CD4-positive, alpha-beta T cell treated with Interleukin-12 subunit alpha and Interleukin-12 subunit beta, for 1 hour (primary cell): ENCODE measurements at regions not wholly inside any gene's neighbourhood (a gene's known extent, or its start where the extent isn't known, plus 50 kb on each side); places are given as distances from the start of the nearest gene placed in this dataset.
"Not testable (repeated sequence)": the region's sequence is repeated elsewhere in the genome, so short reads cannot be mapped to it uniquely, and the experiment has no call there.

ENCODE experiments used
- DNase-seq: peaks from one replicate; pipeline ENCODE4 v3.0.0-alpha.2; 2020

DNA sequence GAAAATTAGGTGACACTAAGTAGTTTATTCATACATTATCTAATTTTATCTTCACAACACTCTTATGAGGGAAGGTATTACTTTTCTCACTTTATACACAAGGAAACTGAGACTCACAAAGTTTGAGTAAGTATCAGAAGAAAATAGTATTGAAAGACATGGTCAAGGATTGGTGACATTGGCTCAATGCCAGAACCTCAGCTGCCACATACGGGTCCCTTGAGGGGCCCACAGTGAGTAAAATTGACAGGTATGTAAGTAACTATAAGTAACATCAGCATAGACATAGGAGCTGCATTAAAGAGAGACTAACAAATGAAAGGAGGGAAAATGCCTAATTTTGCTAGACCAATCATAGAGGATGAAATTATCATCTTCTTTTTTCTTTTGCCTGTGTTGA, 134.1 kb downstream of the COX18 start:
- no peak for DNase-seq

DNA sequence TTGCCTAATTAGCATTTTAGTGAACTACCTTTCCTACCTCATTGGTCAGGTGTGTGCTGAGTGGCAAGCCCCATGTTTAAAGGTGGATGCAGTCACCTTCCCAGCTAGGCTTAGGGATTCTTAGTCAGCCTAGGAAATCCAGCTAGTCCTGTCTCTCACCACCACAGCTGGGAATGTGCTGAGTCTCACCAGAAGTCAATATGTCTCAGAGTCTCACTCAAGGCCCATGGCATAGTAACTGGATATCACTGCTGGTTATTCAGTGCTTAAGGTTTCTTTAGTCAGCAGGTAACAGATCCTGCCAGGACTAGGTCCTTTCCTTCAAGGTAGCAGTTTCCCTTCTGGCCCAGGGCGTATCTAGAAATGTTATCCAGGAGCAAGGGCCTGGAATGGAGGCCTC, 136.5 kb downstream of the COX18 start:
- no peak for DNase-seq

DNA sequence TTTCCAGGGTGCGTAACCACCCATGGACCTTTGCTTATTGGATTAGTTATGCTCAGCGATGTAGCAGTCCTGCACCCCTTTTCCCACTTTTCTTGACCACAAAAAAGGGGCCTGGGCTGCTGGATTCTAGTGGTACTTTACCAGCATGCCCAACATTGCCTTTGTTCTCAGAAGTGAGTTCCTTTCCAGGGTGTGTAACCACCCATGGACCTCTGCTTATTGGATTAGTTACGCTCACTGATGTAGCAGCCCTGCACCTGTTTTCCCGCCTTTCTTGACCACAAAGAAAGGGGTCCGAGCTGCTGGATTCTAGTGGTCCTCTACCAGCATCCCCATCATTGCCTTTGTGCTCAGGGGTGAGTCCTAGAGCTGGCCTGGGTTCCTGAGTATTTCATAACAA, 138.2 kb downstream of the COX18 start:
- no peak for DNase-seq

DNA sequence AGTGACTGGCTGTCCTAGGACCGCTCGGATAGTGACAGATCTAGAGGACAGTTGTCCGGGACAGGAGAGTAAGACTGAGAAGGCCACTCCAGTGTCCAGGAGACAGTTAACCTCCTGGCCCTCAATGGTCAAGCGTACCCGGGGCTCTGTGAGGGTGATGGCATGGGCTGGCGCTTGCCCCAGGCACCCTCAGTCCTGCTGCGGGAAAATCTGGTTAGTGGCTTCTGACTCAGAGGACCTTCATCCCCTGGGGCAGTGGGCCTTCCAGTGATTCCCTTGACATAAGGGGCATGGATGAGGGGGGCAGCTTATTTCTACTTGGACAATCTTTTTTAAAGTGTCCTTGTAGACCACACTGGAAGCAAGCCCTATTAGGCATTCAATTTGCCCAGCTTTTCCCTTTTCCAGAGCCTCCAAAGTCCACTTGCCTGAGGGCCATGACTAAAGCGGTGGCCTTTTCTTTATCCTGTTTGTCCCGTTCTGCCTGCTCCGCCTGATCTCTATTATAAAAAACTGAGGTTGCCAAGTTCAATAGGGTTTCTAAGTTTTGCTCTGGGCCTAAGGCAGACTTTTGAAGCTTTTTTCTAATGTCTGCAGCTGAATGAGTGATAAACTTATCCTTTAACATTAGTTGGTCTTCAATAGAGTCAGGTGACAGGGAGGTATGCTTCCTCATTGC, 139.8 kb downstream of the COX18 start:
- DNase-seq, result not testable (repeated sequence)

DNA sequence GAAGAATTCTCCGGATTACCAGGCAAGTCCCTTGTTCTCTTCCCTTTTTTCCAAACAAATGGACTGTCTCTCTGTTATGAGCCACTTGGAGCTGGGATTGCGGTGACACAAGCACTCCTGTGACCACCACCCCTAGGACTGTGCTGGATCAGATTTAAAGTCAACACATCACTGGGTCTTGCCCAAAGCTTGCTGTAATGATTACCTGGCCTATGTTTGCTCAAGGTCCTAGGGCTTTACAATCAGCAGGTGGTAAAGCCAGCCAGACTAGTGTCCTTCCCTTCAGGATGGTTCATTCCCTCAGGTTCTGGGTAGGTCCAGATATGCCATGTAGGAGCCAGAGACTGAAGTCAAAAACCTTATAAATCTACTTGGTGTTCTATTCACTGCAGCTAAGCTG, 144.7 kb downstream of the COX18 start:
- DNase-seq, result no peak

DNA sequence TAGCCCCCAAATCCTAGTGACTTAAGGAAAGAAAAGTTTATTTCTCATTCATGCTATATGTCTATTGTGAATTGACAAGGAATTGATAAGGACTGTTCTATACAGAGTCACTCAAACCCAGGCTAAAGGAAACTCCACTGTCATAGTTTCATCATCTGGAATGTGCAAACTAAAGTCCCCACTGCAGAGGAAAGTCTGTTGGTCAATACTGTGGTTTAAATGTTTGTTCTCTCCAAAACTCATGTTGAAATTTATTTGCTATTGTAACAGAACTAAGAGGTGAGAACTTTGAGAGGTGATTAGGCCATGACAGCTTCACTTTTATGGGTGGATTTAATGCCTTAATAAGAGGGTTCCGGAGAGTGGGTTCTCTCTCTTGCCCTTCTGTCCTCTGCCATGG, 149.6 kb downstream of the COX18 start:
- no peak for DNase-seq

DNA sequence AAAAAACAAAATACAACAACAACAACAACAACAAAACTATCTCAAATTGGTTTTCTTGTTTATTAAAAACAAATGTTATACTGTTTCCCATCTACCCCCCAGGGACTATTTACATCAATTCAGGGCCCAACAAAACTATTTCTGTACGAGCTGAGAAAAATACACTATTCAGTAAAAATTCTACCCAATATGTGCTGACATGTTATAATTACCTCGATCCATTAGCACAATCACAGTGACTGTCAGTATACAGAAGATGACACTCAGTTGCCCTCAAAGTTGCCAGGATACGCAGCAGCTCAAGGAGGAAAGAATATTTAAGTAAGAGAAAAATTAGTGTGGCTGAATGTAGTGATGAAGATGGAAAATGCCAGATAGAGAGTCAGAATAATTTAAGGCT, 150.1 kb downstream of the COX18 start:
- no peak for DNase-seq

DNA sequence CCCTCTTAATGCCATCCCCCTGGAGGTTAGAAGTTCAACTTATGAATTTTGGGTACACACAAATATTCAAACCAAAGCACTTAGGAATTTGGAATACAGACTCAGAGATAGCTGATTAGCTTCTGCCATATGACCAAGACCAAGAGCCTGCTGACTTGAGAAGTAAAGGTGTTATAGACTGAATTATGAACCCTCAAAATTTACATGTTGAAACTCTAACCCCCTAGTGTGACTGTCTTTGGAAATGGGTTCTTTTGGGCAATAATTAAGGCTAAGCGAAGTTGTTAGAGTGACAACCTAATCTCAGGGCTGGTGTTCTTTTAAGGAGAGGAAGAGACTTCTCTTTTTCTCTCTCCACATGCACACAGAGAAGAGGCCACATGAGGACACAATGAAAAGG, 151.2 kb downstream of the COX18 start:
- DNase-seq, result no peak

DNA sequence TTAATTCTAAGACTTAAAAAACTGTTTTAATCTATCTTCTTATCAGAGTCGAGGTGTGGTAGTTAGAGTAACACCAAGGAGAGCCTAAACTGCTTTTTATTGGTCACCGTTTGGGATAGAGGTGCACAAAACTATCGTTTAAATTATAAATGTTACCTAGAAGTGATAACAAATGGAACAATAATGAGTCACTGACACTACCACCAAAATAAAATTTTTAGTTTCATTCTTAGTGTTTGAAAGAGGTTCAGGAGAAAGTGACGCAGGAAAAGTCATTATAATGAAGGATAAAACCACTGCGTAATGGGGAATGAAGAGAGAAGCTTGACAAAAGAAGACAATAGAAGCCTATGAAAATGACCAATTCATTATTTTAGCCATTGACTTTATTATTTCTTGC, 158.2 kb downstream of the COX18 start:
- no peak for DNase-seq

DNA sequence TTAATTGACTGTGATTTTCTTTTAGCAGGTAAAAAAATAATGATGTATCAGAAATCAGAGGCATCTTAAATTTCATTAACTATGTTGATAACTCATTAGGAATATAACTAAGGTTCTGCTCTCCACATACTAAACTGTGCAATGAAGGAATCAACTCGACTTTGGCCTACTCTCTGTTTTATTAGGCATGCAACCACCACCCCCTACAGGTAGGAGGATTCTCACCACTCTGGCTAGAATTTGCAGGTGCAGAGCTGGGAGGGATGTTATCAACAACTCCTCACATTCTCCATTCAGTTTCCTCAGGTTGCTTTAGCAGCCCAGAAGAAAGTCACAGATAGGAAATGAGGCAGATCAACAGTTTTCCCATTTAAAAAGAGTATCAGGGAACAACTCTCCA, 160.1 kb downstream of the COX18 start:
- DNase-seq, result no peak

DNA sequence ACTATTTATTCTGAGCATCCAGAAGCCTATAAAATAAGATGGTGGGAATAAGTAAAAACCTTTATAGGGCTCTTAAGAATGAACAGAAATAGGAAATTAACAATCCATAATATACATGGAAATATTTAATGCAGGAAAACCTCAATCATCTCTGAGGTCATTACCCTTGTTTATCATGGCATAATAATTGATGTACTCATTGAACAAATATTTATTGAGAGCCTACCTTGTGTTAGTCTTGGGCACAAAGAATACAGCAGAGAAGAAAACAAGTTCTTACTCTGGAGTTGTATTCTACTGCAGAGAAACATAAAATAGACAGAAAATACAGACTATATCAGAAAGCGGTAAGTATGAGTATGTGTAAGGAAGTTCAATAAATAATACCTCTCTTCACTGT, 167.2 kb downstream of the COX18 start:
- no peak for DNase-seq

DNA sequence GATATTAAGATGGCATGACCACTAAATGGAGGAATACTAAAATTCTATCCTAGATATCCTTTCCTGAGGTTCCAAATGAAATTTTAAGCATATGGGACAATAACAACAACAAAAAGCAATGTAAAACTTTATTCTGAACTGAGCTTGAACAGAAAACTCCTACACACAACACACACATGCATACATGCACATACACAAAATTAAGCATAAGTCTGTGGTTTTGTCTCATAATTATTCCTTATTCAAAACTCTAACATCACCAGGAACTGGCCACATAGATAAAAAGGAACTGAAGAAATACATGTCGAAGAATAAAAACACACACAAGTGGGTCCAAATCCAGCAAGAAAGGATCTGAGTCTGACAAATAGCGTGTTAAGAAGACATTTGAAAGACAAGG, 168.0 kb downstream of the COX18 start:
- no peak for DNase-seq

DNA sequence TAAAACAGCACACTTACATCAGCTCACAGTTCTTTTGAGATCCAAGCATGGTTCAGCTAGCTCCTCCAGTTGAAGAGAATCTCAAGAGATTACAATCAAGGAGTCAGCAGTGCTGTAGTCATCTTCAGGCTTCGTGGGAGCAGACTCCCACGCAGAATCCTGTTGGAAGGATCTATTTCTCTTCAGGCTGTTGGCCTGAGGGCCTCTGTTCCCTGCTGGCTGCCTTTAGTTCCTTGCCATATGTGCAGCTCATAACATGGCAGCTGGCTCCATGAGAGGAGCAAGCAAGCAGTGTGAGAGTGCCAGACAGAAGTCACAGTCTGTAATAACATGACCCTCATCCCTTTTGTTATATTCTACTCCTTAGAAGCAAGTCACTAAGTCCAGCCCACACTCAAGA, 168.6 kb downstream of the COX18 start:
- DNase-seq, result no peak

DNA sequence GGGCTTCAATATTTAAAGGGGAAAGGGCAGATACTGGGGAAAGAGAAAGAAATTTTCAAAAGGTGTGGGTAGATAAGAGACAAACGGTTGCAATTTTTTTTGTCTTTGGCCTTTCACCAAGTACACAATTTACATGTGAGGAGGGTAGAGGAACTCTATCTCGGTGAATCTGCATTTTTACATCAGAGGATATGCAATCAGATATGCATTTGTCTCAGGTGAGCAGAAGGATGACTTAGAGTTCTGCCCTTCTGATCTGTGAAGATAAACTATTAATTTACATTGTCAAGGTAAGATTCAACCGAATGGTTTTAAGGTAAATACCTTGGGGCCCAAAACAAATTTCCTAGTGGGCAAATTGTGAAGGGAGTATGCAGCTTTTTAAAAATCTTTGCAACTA, 169.9 kb downstream of the COX18 start:
- no peak for DNase-seq

DNA sequence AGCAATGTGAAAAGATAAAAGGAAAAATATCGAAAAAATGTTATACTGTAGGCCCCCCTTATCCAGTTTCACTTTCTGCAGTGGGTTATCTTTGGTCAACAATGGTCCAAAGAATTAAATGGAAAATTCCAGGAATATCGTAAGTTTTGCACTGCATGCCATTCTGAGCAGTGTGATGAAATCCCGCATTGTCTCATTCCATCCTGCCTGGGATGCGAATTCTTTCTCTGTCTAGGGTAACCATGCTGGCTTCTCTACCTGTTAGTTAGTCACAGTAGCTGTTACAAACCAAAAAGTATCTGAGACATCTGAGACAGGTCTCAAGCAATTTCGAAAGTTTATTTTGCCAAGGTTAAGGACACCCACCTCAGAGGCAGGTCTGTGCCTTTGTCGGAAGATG, 170.3 kb downstream of the COX18 start:
- DNase-seq, result no peak

DNA sequence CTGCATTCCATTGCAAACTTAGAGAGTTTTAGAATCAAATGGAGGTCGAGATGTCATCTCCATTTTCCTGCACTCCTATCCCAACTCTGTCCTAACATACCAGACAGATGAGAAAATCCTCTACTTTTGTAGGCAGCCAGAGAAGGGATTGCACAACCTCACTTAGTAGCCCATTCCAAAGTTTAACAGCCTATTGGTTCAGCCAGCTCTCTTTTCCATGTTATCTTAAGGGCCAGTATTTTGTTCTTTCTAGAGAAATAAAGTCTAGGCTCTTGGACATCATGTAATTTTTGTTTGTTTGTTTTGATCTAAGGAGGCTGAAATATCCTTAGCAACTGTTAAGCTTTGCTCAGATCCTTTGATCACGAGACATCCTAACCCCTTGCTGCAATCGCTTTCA, 173.0 kb downstream of the COX18 start:
- DNase-seq, result no peak

DNA sequence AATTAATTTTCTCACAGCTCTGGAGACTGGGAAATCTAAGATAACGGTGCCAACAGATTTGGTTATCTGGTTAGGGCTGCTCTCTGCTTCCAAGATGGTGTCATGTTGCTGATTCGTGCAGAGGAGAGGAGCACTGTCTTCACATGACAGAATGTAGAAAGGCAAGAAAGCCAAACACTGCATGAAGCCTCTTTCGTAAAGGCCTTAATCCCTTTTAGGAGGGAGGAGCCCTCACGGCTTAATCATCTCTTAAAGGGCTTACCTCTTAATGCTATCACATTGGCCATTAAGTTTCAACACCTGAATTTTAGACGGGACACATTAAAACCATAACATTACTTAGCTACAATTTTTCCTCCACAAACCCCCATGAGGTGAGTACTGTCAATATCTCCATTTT, 174.1 kb downstream of the COX18 start:
- no peak for DNase-seq

DNA sequence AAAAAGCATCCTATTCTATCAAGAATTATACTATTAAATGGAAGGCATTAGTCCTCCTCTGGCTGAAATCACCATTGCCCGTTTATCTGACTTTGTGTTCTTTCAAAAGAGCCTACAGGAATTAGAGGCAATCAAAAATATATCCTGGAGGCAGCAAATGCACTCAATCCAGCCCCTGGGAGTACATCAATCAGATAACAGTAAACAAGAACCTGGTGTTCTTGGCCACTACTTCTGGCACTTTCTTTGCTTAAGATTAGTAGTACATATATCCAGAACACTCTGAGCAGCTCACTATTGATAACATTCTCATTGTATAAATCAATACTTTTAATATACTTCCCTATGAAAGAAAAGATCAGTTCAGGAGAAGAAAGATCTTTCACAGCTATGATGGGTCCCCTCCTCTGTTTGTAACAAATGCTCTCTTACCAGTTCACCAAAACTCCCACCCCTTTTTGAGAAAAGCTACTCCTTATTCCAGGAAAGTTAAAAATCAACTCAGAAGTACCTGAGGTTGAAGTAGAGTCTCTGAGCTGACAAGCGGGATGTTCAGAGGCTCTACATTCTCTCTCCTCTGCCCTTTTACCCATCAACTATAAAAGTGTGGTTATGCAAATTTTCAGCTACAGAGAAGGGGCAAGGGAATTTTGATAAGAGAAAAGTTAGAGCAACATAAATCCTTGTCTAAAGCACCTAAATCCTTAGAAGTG, 176.0 kb downstream of the COX18 start:
- no peak for DNase-seq

DNA sequence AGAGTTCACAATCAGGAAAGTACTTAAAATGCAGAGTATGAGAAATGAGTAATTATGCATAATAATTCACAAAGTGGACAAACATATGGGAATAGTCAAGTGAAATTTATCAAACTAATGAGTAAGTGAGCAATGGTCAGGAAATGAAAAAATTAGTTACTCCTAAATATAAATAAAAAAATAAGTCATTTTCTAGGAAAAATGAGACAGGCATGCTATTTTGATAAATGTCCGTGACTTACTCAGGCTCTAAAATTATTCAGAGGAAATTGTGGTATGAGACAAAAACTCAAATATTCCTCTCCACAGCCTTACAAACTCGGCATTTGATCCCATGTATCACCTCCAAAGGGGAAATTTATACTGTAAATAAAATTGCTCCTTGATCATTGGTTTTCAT, 181.2 kb downstream of the COX18 start:
- DNase-seq, result no peak

DNA sequence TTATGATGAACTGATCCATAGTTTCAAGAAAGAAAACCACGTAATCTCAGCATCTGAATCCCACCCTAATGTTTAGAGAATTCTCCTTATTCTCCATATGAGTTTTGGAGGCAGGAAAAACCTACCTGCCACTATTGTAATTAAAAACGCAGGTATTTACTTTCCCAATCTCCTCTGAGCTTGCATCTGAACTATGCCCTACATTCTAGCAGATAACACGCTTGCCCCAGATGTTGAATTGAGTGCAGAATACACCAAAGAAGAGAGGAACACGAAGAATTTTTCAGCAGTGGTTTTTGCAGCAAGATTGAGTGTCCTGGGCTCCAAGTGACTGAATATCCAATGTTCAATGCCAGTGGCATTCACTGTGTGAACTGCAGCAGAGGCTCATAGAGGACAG, 182.4 kb downstream of the COX18 start:
- no peak for DNase-seq

DNA sequence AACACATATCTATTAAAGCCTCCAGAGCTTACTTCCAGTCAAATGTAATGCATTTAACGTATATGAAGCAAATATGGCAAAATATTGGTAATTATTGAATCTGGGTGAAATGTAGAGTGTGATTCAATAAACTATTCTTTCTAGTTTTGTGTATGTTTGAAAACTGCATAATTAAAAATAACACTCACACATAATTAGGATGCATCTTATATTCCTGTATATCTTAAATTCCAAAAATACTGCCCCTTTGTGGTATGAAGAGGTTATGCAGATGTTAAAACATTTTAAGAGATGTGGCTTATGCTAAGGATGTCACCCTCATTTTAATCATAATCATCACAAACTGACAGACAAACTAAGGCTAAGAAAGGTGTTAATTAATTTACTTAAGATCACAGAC, 182.9 kb downstream of the COX18 start:
- DNase-seq, result no peak

DNA sequence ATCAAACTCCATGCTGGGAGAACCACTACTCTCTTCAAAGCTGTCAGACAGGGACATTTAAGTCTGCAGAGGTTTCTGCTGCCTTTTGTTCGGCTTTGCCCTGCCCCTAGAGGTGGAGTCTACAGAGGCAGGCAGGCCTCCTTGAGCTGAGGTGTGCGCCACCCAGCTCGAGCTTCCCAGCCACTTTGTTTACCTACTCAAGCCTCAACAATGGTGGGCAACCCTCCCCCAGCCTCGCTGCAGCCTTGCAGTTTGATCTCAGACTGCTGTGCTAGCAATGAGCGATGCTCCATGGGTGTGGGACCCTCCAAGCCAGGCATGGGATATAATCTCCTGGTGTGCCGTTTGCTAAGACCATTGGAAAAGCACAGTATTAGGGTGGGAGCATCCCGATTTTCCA, 185.3 kb downstream of the COX18 start:
- DNase-seq, result not testable (repeated sequence)

DNA sequence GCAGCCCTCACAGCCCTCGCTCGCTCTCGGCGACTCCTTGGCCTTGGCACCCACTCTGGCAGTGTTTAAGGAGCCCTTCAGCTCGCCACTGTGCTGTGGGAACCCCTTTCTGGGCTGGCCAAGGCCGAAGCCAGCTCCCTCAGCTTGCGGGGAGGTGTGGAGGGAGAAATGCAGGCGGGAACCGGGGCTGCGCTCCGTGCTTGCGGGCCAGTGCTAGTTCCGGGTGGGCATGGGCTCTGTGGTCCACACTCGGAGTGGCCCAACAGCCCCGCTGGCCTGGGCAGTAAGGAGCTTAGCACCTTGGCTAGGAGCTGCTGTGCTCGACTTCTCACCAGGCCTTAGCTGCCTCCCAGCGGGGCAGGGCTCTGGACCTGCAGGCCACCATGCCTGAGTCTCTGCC, 192.6 kb downstream of the COX18 start:
- no peak for DNase-seq

DNA sequence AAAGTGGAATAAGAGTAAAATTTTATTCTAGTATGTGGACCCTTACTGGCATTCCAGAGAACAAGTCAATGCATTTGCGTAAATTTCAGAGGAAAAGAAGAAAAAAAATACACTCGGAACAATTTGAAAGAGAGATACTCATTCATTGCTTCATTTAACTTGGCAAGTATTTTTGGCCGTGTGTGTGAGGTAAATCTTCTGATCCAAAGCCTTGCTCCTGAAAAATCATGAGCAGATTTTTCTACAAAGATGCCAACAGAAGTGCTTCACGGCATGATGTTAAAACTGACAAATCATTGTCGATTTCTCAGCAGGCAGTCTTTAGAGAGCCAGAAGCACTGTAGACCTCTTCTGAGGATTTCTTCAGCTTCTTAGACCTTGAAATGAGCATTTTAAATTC, 194.0 kb downstream of the COX18 start:
- DNase-seq, result no peak

DNA sequence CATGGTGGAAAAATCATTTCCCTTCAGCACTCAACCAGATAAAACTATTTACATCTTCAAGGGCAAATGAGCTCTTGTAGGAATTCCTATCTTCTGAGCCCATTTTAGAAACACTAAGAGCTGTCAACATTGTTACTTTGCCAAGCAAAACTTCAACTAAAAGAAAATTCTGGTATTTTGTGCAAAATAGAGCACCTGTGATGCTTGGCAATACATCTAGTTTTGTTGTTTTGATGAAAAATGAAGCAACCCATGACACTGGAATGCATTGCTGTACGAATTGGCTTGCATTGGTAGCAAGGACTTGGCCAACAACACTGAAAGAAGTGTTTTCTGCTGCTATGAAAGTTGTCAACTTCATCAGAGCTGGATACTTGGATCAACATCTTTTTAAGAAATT, 194.4 kb downstream of the COX18 start:
- DNase-seq, result no peak
